Upper lobe of left lung (tissue), 6 donors: ENCODE measurements at regions not wholly inside any gene's neighbourhood (a gene's known extent, or its start where the extent isn't known, plus 50 kb on each side); places are given as distances from the start of the nearest gene placed in this dataset.

Experiments
- ATAC-seq, 2 donors: fragments of 200-7000 bp; cut with Tn5 transposase; one replicate each; pipeline ENCODE4 v1.9.1; 2022; ENCODE audit warnings: mild to moderate bottlenecking in 2 of 2, moderate library complexity in 2 of 2; ENCODE audit not compliant: low FRiP score in 2 of 2
- DNase-seq, 2 donors: peaks; one replicate each; pipeline ENCODE4 v3.0.0-alpha.2; 2019 to 2020
- H3K27ac ChIP-seq, 4 donors: fragments of 200-600 bp; sonication (generic); one replicate each; pipeline ENCODE4 v1.5.1; 2016 to 2019
- H3K27me3 ChIP-seq, 4 donors: fragments of 200-600 bp; sonication (generic); one replicate each; pipeline ENCODE4 v1.5.1; 2017 to 2019
- H3K36me3 ChIP-seq, 4 donors: fragments of 200-600 bp; sonication (generic); one replicate each; pipeline ENCODE4 v1.5.1; 2016 to 2019
- H3K4me1 ChIP-seq, 4 donors: fragments of 200-600 bp; sonication (generic); one replicate each; pipeline ENCODE4 v1.5.1; 2018 to 2019
- H3K4me3 ChIP-seq, 4 donors: fragments of 200-600 bp; sonication (generic); one replicate each; pipeline ENCODE4 v1.5.1; 2017 to 2019; ENCODE audit warnings: mild to moderate bottlenecking in 2 of 4, moderate library complexity in 1 of 4
- H3K9me3 ChIP-seq, 4 donors: fragments of 200-600 bp; sonication (generic); one replicate each; pipeline ENCODE4 v1.5.1; 2018 to 2019
- EP300 ChIP-seq, 4 donors: sonication (generic); formaldehyde crosslinking; IDR thresholded peaks; one replicate each; pipeline ENCODE4 v1.5.1; 2017; ENCODE audit warnings: antibody characterized with exemption in 4 of 4, control low read depth in 2 of 4
- POLR2A ChIP-seq, 4 donors: fragments of 450-650 bp; IDR thresholded peaks; one replicate each; pipeline ENCODE4 v1.5.1; 2016 to 2017; ENCODE audit warnings: antibody characterized with exemption in 4 of 4, mild to moderate bottlenecking in 2 of 4
- POLR2AphosphoS5 ChIP-seq, 2 donors: sonication (generic); formaldehyde crosslinking; IDR thresholded peaks; one replicate each; pipeline ENCODE4 v1.5.1; 2017; ENCODE audit warnings: antibody characterized with exemption in 2 of 2
- WGBS, 2 donors: methylation state at CpG; one replicate each; pipeline ENCODE4 v1.1.5; 2017 to 2018; 5-methylcytosine and 5-hydroxymethylcytosine counted together
- TF ChIP-seq, protein P1 (sequence below), 6 experiments: fragments of 450-650 bp in 4 of 6; fragments of 200-600 bp in 2 of 6; sonication (generic) in 2 of 6; IDR thresholded peaks; one replicate each; pipeline ENCODE4 v1.5.1; 2016 to 2019; ENCODE audit warnings: antibody characterized with exemption in 6 of 6
- donor health status: DM: no; HTN: no; CAD: no; lungs with moderate emphysema.
- donor health status: DM: no; HTN: yes; CAD: no; lungs with severe emphysema.

DNA sequence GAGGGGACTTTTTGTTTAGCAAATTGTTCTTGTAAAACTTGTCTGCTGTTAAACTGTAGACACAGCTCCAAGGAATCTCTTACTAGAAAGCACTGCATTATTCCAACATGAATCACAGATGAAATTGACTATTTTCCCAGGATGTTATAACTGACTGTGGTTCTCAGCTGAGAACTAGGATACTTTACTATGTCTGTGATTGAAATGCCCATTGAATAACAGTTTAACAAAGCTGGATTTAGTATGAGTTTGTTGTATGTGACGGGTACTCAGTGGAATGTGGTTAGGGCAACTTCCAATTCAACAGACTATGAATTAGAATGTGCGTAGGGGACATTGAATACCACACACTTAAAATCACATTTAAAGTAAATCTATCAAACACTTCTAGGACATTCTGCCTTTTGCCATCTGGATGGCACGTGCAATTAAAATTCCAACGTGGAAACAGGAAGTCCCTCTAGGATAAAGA lies 193.4 kb upstream of the PREP start:
- DNase-seq: no peak
- no peaks in the 10 kb centered on the region for H3K36me3 ChIP-seq
- 44 to 52% methylated on average over 4 of the region's 4 CpGs for WGBS, 2 donors
- H3K4me3 ChIP-seq: no peak overlapping the region
- H3K4me1 ChIP-seq: peaks cover 14 to 37% (median 27%) of the 10 kb centered on the region in 4 donors
- no peak overlapping the region for H3K27ac ChIP-seq
- peak in 1 of 2 donors; percentile 35 for ATAC-seq
- H3K9me3 ChIP-seq: no peaks in the 10 kb centered on the region
- H3K27me3 ChIP-seq: no peaks in the 10 kb centered on the region
- TF ChIP-seq POLR2AphosphoS5 (IDR thresholded peaks at IDR 0.05) (no peak), POLR2A (IDR thresholded peaks at IDR 0.05) (no peak), EP300 (IDR thresholded peaks at IDR 0.05) (no peak)
- TF ChIP-seq, protein P1, sequence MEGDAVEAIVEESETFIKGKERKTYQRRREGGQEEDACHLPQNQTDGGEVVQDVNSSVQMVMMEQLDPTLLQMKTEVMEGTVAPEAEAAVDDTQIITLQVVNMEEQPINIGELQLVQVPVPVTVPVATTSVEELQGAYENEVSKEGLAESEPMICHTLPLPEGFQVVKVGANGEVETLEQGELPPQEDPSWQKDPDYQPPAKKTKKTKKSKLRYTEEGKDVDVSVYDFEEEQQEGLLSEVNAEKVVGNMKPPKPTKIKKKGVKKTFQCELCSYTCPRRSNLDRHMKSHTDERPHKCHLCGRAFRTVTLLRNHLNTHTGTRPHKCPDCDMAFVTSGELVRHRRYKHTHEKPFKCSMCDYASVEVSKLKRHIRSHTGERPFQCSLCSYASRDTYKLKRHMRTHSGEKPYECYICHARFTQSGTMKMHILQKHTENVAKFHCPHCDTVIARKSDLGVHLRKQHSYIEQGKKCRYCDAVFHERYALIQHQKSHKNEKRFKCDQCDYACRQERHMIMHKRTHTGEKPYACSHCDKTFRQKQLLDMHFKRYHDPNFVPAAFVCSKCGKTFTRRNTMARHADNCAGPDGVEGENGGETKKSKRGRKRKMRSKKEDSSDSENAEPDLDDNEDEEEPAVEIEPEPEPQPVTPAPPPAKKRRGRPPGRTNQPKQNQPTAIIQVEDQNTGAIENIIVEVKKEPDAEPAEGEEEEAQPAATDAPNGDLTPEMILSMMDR (IDR thresholded peaks at IDR 0.05): no peak

DNA sequence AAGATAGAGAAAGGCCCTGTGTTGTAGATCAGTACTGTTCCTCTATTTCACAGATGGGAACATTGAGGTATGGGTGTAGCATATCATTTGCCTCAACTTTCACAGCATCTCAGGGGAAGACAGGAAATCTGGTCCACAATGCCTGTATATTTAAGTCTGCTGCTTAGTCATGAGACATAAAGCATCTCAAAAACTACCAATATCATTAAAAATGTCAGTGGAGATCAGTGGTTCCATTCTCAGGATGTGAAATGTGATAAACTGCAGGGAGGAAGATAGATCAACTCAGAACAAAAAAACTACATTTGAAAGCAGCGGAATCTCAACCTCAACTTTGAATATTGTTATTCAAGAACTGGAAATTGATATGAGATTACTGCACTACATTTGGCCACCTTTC lies 192.9 kb upstream of the PREP start:
- no peak overlapping the region for H3K4me3 ChIP-seq
- no peaks in the 10 kb centered on the region for H3K36me3 ChIP-seq
- ATAC-seq (no peak), DNase-seq (no peak)
- H3K27ac ChIP-seq: no peak overlapping the region
- no peaks in the 10 kb centered on the region for H3K9me3 ChIP-seq
- TF ChIP-seq EP300 (IDR thresholded peaks at IDR 0.05) (no peak), POLR2A (IDR thresholded peaks at IDR 0.05) (no peak), POLR2AphosphoS5 (IDR thresholded peaks at IDR 0.05) (no peak)
- TF ChIP-seq, protein P1 (IDR thresholded peaks at IDR 0.05): no peak
- 91 to 97% methylated on average over 1 of the region's 1 CpG for WGBS, 2 donors
- H3K27me3 ChIP-seq: no peaks in the 10 kb centered on the region
- H3K4me1 ChIP-seq: peaks cover 14 to 36% (median 24%) of the 10 kb centered on the region in 4 donors

DNA sequence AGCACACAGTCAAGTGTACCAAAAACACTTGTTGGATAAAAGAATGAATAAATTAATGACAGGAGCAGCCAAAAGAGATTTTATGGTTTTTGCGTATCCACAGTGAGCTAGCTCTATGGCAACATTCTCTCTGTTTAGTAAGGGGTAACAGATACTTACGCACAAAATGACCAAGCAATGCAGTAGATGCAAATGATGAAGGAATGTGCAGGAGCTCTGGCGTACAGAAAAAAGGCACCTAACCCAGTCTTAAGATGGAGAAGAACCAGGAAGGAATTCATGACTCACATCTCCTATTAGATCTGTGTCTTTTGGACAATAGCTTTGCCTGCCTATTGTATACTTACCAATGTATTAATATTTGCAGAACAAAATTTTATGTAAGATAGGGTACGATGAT lies 191.9 kb upstream of the PREP start:
- TF ChIP-seq POLR2AphosphoS5 (IDR thresholded peaks at IDR 0.05): no peak
- TF ChIP-seq, protein P1 (IDR thresholded peaks at IDR 0.05): no peak
- TF ChIP-seq POLR2A (IDR thresholded peaks at IDR 0.05): no peak
- no peak for TF ChIP-seq EP300 (IDR thresholded peaks at IDR 0.05)
- Histone ChIP-seq H3K27me3 (no peaks in the 10 kb centered on the region), H3K4me1 (peaks cover 11 to 28% (median 17%) of the 10 kb centered on the region in 4 donors), H3K4me3 (no peak overlapping the region), H3K27ac (no peak overlapping the region), H3K36me3 (no peaks in the 10 kb centered on the region), H3K9me3 (no peaks in the 10 kb centered on the region)
- no peak for DNase-seq
- 89 to 91% methylated on average over 4 of the region's 4 CpGs for WGBS, 2 donors
- ATAC-seq: no peak

DNA sequence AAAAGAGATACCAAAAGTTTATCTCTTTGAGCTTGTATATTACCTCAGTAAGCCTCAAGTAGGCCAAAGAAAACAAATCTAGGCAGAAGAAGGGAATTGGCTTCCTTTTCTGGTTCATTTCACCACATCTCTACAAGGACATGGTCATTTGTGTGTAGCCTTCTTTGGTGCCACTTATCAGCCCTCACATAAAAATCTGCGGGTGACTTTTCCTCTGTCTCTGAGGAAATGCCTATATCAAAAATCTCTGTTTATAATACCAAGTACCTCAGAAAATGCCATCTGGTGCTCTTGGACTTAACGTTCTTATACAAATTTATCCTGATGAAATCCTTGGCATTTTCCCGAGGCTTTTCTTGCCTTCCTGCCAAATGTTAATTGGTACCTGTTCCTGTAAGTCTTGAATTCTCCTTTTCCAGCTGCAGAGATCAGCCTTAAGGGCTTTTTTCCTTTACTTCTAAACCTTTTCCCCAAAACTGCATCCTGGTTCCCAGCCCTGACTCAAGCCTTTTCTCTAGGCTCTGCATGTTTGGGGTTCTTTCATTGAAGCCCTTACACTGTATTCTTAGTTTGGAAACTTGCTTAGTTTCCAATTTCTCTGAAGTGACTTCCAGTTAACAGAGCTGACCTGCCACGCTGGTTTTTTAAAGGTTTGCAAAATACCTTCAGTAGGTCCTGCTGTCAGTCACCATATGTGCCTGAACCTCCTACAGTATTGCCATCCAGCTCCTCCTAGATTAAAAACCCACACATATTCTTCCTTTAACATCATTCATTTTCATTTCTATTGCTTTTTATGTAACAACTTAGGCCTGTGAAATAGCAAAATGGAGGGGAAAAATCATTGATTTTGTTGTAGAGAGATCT lies 191.2 kb upstream of the PREP start:
- no peaks in the 10 kb centered on the region for H3K36me3 ChIP-seq
- 43 to 57% methylated on average over 4 of the region's 4 CpGs for WGBS, 2 donors
- TF ChIP-seq, protein P1 (IDR thresholded peaks at IDR 0.05): no peak
- no peak for TF ChIP-seq EP300 (IDR thresholded peaks at IDR 0.05)
- no peak for TF ChIP-seq POLR2A (IDR thresholded peaks at IDR 0.05)
- TF ChIP-seq POLR2AphosphoS5 (IDR thresholded peaks at IDR 0.05): no peak
- H3K4me3 ChIP-seq: no peak overlapping the region
- H3K9me3 ChIP-seq: no peaks in the 10 kb centered on the region
- DNase-seq (no peak), ATAC-seq (no peak)
- H3K27me3 ChIP-seq: no peaks in the 10 kb centered on the region
- peaks cover 10 to 21% (median 17%) of the 10 kb centered on the region in 4 donors for H3K4me1 ChIP-seq
- peak overlapping the region in 2 of 4 donors; percentile 51 to 53 for H3K27ac ChIP-seq
